ENCODE measurements at regions not wholly inside any gene's neighbourhood (a gene's known extent, or its start where the extent isn't known, plus 50 kb on each side); places are given as distances from the start of the nearest gene placed in this dataset.
"Not testable (repeated sequence)": the region's sequence is repeated elsewhere in the genome, so short reads cannot be mapped to it uniquely, and the experiment has no call there.

GRCh38 chr12:76653342-76653741 lies 93.8 kb upstream of the OSBPL8 start:
- no peak for DNase-seq (ENCODE audit: low read depth in 4 of 4, low spot score in 2 of 4)

GRCh38 chr12:76664731-76665130 lies 99.2 kb upstream of the ZDHHC17 start:
- DNase-seq (ENCODE audit: low read depth in 4 of 4, low spot score in 2 of 4) = no peak

- no peak for DNase-seq (ENCODE audit: low read depth in 4 of 4, low spot score in 2 of 4)
Observed at GRCh38 chr12:76666290-76666835, 97.6 kb upstream of the ZDHHC17 start.

GRCh38 chr12:76669981-76670380 lies 93.9 kb upstream of the ZDHHC17 start:
- no peak for DNase-seq (ENCODE audit: low read depth in 4 of 4, low spot score in 2 of 4)

GRCh38 chr12:76670776-76671175 lies 93.1 kb upstream of the ZDHHC17 start:
- no peak for DNase-seq (ENCODE audit: low read depth in 4 of 4, low spot score in 2 of 4)

- no peak for DNase-seq (ENCODE audit: low read depth in 4 of 4, low spot score in 2 of 4)
Observed at GRCh38 chr12:76674669-76675315, 89.1 kb upstream of the ZDHHC17 start.

GRCh38 chr12:76676261-76676660 lies 87.7 kb upstream of the ZDHHC17 start:
- DNase-seq (ENCODE audit: low read depth in 4 of 4, low spot score in 2 of 4) = not testable (repeated sequence)

- DNase-seq (ENCODE audit: low read depth in 4 of 4, low spot score in 2 of 4) = no peak
Observed at GRCh38 chr12:76678992-76679391, 84.9 kb upstream of the ZDHHC17 start.

- no peak for DNase-seq (ENCODE audit: low read depth in 4 of 4, low spot score in 2 of 4)
Observed at GRCh38 chr12:76679778-76680177, 84.1 kb upstream of the ZDHHC17 start.

- no peak for DNase-seq (ENCODE audit: low read depth in 4 of 4, low spot score in 2 of 4)
Observed at GRCh38 chr12:76680940-76681339, 83.0 kb upstream of the ZDHHC17 start.

GRCh38 chr12:76685246-76685678 lies 78.7 kb upstream of the ZDHHC17 start:
- no peak for DNase-seq (ENCODE audit: low read depth in 4 of 4, low spot score in 2 of 4)

GRCh38 chr12:76687981-76688380 lies 75.9 kb upstream of the ZDHHC17 start:
- DNase-seq (ENCODE audit: low read depth in 4 of 4, low spot score in 2 of 4) = no peak

- DNase-seq (ENCODE audit: low read depth in 4 of 4, low spot score in 2 of 4) = no peak
Observed at GRCh38 chr12:76688631-76689030, 75.3 kb upstream of the ZDHHC17 start.

GRCh38 chr12:76690921-76691700 lies 72.8 kb upstream of the ZDHHC17 start:
- no peak for DNase-seq (ENCODE audit: low read depth in 4 of 4, low spot score in 2 of 4)

- DNase-seq (ENCODE audit: low read depth in 4 of 4, low spot score in 2 of 4) = no peak
Observed at GRCh38 chr12:76692846-76693245, 71.1 kb upstream of the ZDHHC17 start.

- DNase-seq (ENCODE audit: low read depth in 4 of 4, low spot score in 2 of 4) = no peak
Observed at GRCh38 chr12:76694369-76694768, 69.5 kb upstream of the ZDHHC17 start.

GRCh38 chr12:76696186-76696585 lies 67.7 kb upstream of the ZDHHC17 start:
- DNase-seq (ENCODE audit: low read depth in 4 of 4, low spot score in 2 of 4) = no peak

GRCh38 chr12:76697849-76698248 lies 66.1 kb upstream of the ZDHHC17 start:
- no peak for DNase-seq (ENCODE audit: low read depth in 4 of 4, low spot score in 2 of 4)

GRCh38 chr12:76698316-76698715 lies 65.6 kb upstream of the ZDHHC17 start:
- DNase-seq (ENCODE audit: low read depth in 4 of 4, low spot score in 2 of 4) = no peak

- no peak for DNase-seq (ENCODE audit: low read depth in 4 of 4, low spot score in 2 of 4)
Observed at GRCh38 chr12:76698966-76699365, 64.9 kb upstream of the ZDHHC17 start.

GRCh38 chr12:76701690-76702089 lies 62.2 kb upstream of the ZDHHC17 start:
- DNase-seq (ENCODE audit: low read depth in 4 of 4, low spot score in 2 of 4) = no peak

GRCh38 chr12:76702946-76703345 lies 61.0 kb upstream of the ZDHHC17 start:
- no peak for DNase-seq (ENCODE audit: low read depth in 4 of 4, low spot score in 2 of 4)

Data from left renal cortex interstitium (tissue), 4 donors.